ENCODE measurements at regions not wholly inside any gene's neighbourhood (a gene's known extent, or its start where the extent isn't known, plus 50 kb on each side); places are given as distances from the start of the nearest gene placed in this dataset.

DNA sequence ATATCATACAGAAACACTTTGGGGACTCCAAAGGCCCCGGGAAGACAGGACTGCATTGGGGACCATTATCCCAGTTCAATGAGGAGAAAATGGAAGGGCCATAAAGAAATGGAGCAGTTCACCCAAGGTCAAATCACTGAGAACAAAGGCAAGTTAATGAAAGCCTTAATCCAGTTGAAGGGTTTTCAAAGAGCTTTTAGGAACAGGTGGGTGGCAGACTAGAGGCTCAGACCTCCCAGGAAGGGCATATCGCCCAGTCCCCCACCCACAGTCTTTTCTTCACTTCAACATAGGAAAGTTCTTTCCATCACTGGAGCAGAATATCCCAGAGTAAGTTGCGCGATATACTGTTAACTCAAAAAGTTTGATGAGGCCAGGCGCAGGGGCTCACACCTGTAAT, 136.1 kb upstream of the CCND2 start:
- TF ChIP-seq, protein P1, sequence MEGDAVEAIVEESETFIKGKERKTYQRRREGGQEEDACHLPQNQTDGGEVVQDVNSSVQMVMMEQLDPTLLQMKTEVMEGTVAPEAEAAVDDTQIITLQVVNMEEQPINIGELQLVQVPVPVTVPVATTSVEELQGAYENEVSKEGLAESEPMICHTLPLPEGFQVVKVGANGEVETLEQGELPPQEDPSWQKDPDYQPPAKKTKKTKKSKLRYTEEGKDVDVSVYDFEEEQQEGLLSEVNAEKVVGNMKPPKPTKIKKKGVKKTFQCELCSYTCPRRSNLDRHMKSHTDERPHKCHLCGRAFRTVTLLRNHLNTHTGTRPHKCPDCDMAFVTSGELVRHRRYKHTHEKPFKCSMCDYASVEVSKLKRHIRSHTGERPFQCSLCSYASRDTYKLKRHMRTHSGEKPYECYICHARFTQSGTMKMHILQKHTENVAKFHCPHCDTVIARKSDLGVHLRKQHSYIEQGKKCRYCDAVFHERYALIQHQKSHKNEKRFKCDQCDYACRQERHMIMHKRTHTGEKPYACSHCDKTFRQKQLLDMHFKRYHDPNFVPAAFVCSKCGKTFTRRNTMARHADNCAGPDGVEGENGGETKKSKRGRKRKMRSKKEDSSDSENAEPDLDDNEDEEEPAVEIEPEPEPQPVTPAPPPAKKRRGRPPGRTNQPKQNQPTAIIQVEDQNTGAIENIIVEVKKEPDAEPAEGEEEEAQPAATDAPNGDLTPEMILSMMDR (IDR thresholded peaks at IDR 0.05), result no peak
- TF ChIP-seq POLR2A (IDR thresholded peaks at IDR 0.05), result no peak
